Mucosa of rectum (tissue), 2 donors: ENCODE measurements at regions not wholly inside any gene's neighbourhood (a gene's known extent, or its start where the extent isn't known, plus 50 kb on each side); places are given as distances from the start of the nearest gene placed in this dataset.

Experiments used
- H3K27ac ChIP-seq, 2 donors: one replicate each; pipeline ENCODE4 v1.7.0; 2013; ENCODE audit warnings: inconsistent platforms in 2 of 2, low read depth in 2 of 2, low read length in 2 of 2
- H3K27me3 ChIP-seq, 2 donors: one replicate each; pipeline ENCODE4 v1.7.0; 2013; ENCODE audit warnings: low read length in 2 of 2; ENCODE audit not compliant: control insufficient read depth in 2 of 2, insufficient read depth in 2 of 2
- H3K36me3 ChIP-seq, 2 donors: one replicate each; pipeline ENCODE4 v1.7.0; 2013; ENCODE audit warnings: low read length in 2 of 2; ENCODE audit not compliant: control insufficient read depth in 2 of 2, insufficient read depth in 2 of 2
- H3K4me1 ChIP-seq, 2 donors: one replicate each; pipeline ENCODE4 v1.7.0; 2013; ENCODE audit warnings: low read length in 2 of 2, mild to moderate bottlenecking in 1 of 2; ENCODE audit not compliant: control insufficient read depth in 2 of 2, insufficient read depth in 2 of 2
- H3K4me3 ChIP-seq, 2 donors: one replicate each; pipeline ENCODE4 v1.7.0; 2013; ENCODE audit warnings: low read length in 2 of 2
- H3K9ac ChIP-seq, 2 donors: one replicate each; pipeline ENCODE4 v1.7.0; 2013; ENCODE audit warnings: low read length in 2 of 2, low read depth in 1 of 2, mild to moderate bottlenecking in 1 of 2
- H3K9me3 ChIP-seq, 2 donors: one replicate each; pipeline ENCODE4 v1.7.0; 2013; ENCODE audit warnings: low read length in 2 of 2; ENCODE audit not compliant: control insufficient read depth in 2 of 2
- donor health status: healthy.
- donor health status: Normal muscosa, but diverticular disease.

- H3K27ac ChIP-seq: no peak overlapping the region
- no peaks in the 10 kb centered on the region for H3K9me3 ChIP-seq
- no peaks in the 10 kb centered on the region for H3K36me3 ChIP-seq
- no peaks in the 10 kb centered on the region for H3K4me1 ChIP-seq
- H3K9ac ChIP-seq: no peak overlapping the region
- no peaks in the 10 kb centered on the region for H3K27me3 ChIP-seq
- H3K4me3 ChIP-seq: no peak overlapping the region
Measured at GRCh38 chr1:218547957-218548730, 203.0 kb downstream of the TGFB2 start.

GRCh38 chr1:218548764-218549163 lies 203.6 kb downstream of the TGFB2 start:
- H3K4me3 ChIP-seq: no peak overlapping the region
- H3K4me1 ChIP-seq: no peaks in the 10 kb centered on the region
- peaks cover 0 to under 1% of the 10 kb centered on the region in 2 donors for H3K9me3 ChIP-seq
- no peak overlapping the region for H3K27ac ChIP-seq
- H3K9ac ChIP-seq: no peak overlapping the region
- no peaks in the 10 kb centered on the region for H3K27me3 ChIP-seq
- H3K36me3 ChIP-seq: no peaks in the 10 kb centered on the region

- Histone ChIP-seq H3K9me3 (peaks cover 0 to 2% of the 10 kb centered on the region in 2 donors), H3K27ac (no peak overlapping the region), H3K9ac (no peak overlapping the region), H3K4me1 (no peaks in the 10 kb centered on the region), H3K27me3 (no peaks in the 10 kb centered on the region), H3K4me3 (no peak overlapping the region), H3K36me3 (no peaks in the 10 kb centered on the region)
Measured at GRCh38 chr1:218553197-218553596, 208.1 kb downstream of the TGFB2 start.

GRCh38 chr1:218556016-218556415 lies 210.9 kb downstream of the TGFB2 start:
- no peaks in the 10 kb centered on the region for H3K36me3 ChIP-seq
- H3K4me3 ChIP-seq: no peak overlapping the region
- H3K9me3 ChIP-seq: peaks cover 0 to 2% of the 10 kb centered on the region in 2 donors
- H3K27me3 ChIP-seq: no peaks in the 10 kb centered on the region
- H3K4me1 ChIP-seq: no peaks in the 10 kb centered on the region
- no peak overlapping the region for H3K27ac ChIP-seq
- H3K9ac ChIP-seq: no peak overlapping the region

- Histone ChIP-seq H3K36me3 (no peaks in the 10 kb centered on the region), H3K9me3 (peaks cover 0 to 2% of the 10 kb centered on the region in 2 donors), H3K9ac (no peak overlapping the region), H3K27me3 (no peaks in the 10 kb centered on the region), H3K4me3 (no peak overlapping the region), H3K27ac (no peak overlapping the region), H3K4me1 (no peaks in the 10 kb centered on the region)
Measured at GRCh38 chr1:218557731-218558130, 212.6 kb downstream of the TGFB2 start.

GRCh38 chr1:218558271-218558810 lies 213.2 kb downstream of the TGFB2 start:
- peaks cover 0 to 2% of the 10 kb centered on the region in 2 donors for H3K9me3 ChIP-seq

GRCh38 chr1:218565377-218565776 lies 220.2 kb downstream of the TGFB2 start:
- Histone ChIP-seq H3K4me1 (no peaks in the 10 kb centered on the region), H3K27me3 (no peaks in the 10 kb centered on the region), H3K27ac (no peak overlapping the region), H3K9me3 (no peaks in the 10 kb centered on the region), H3K9ac (no peak overlapping the region), H3K4me3 (no peak overlapping the region), H3K36me3 (no peaks in the 10 kb centered on the region)

More at GRCh38 chr1:218558271-218558810, 213.2 kb downstream of the TGFB2 start:
- H3K36me3 ChIP-seq: no peaks in the 10 kb centered on the region
- H3K27me3 ChIP-seq: no peaks in the 10 kb centered on the region
- H3K4me1 ChIP-seq: no peaks in the 10 kb centered on the region
- no peak overlapping the region for H3K9ac ChIP-seq
- no peak overlapping the region for H3K27ac ChIP-seq
- no peak overlapping the region for H3K4me3 ChIP-seq

- H3K4me3 ChIP-seq: no peak overlapping the region
- no peaks in the 10 kb centered on the region for H3K4me1 ChIP-seq
- H3K27ac ChIP-seq: no peak overlapping the region
Measured at GRCh38 chr1:218568962-218569550, 223.9 kb downstream of the TGFB2 start.

GRCh38 chr1:218570456-218570855 lies 225.3 kb downstream of the TGFB2 start:
- no peak overlapping the region for H3K9ac ChIP-seq
- H3K4me1 ChIP-seq: no peaks in the 10 kb centered on the region
- H3K4me3 ChIP-seq: no peak overlapping the region
- H3K27me3 ChIP-seq: no peaks in the 10 kb centered on the region
- no peaks in the 10 kb centered on the region for H3K36me3 ChIP-seq
- no peaks in the 10 kb centered on the region for H3K9me3 ChIP-seq
- no peak overlapping the region for H3K27ac ChIP-seq

More at GRCh38 chr1:218568962-218569550, 223.9 kb downstream of the TGFB2 start:
- no peaks in the 10 kb centered on the region for H3K27me3 ChIP-seq
- no peak overlapping the region for H3K9ac ChIP-seq
- no peaks in the 10 kb centered on the region for H3K9me3 ChIP-seq
- H3K36me3 ChIP-seq: no peaks in the 10 kb centered on the region

- H3K4me1 ChIP-seq: no peaks in the 10 kb centered on the region
- H3K9me3 ChIP-seq: no peaks in the 10 kb centered on the region
Measured at GRCh38 chr1:218571491-218571890, 226.4 kb downstream of the TGFB2 start.

More at GRCh38 chr1:218571491-218571890, 226.4 kb downstream of the TGFB2 start:
- no peaks in the 10 kb centered on the region for H3K36me3 ChIP-seq
- H3K9ac ChIP-seq: no peak overlapping the region
- no peak overlapping the region for H3K4me3 ChIP-seq
- H3K27me3 ChIP-seq: no peaks in the 10 kb centered on the region
- H3K27ac ChIP-seq: no peak overlapping the region
